ENCODE measurements at regions not wholly inside any gene's neighbourhood (a gene's known extent, or its start where the extent isn't known, plus 50 kb on each side); places are given as distances from the start of the nearest gene placed in this dataset.

GRCh38 chr13:107548338-107548737, 667.0 kb downstream of the LIG4 start:
- no peak for DNase-seq

- DNase-seq: no peak
Observed at GRCh38 chr13:107545946-107546502, 669.3 kb downstream of the LIG4 start.

GRCh38 chr13:107534548-107534947, 680.8 kb downstream of the LIG4 start:
- no peak for DNase-seq

- no peak for DNase-seq
Observed at GRCh38 chr13:107531816-107532215, 683.5 kb downstream of the LIG4 start.

- DNase-seq: no peak
Observed at GRCh38 chr13:107531180-107531579, 684.2 kb downstream of the LIG4 start.

GRCh38 chr13:107529035-107529434, 686.3 kb downstream of the LIG4 start:
- no peak for DNase-seq

GRCh38 chr13:107518780-107519179, 696.6 kb downstream of the LIG4 start:
- no peak for DNase-seq

GRCh38 chr13:107518292-107518691, 697.0 kb downstream of the LIG4 start:
- no peak for DNase-seq

- no peak for DNase-seq
Observed at GRCh38 chr13:107516517-107516916, 698.8 kb downstream of the LIG4 start.

- DNase-seq: no peak
Observed at GRCh38 chr13:107512551-107512950, 702.8 kb downstream of the LIG4 start.

- DNase-seq: no peak
Observed at GRCh38 chr13:107497661-107498060, 717.7 kb downstream of the LIG4 start.

GRCh38 chr13:107493266-107493665, 722.1 kb downstream of the LIG4 start:
- no peak for DNase-seq

GRCh38 chr13:107482688-107483087, 732.6 kb downstream of the LIG4 start:
- no peak for DNase-seq

- no peak for DNase-seq
Observed at GRCh38 chr13:107480130-107480529, 735.2 kb downstream of the LIG4 start.

- no peak for DNase-seq
Observed at GRCh38 chr13:107477772-107478379, 737.5 kb downstream of the LIG4 start.

GRCh38 chr13:107475753-107476453, 739.4 kb downstream of the LIG4 start:
- no peak for DNase-seq

- no peak for DNase-seq
Observed at GRCh38 chr13:107473253-107473652, 742.1 kb downstream of the LIG4 start.

GRCh38 chr13:107466326-107467099, 748.8 kb downstream of the LIG4 start:
- DNase-seq: no peak

GRCh38 chr13:107462501-107462900, 752.8 kb downstream of the LIG4 start:
- DNase-seq: no peak

GRCh38 chr13:107461751-107462150, 753.6 kb downstream of the LIG4 start:
- no peak for DNase-seq

GRCh38 chr13:107459430-107459829, 755.9 kb downstream of the LIG4 start:
- no peak for DNase-seq

- no peak for DNase-seq
Observed at GRCh38 chr13:107458269-107458668, 757.1 kb downstream of the LIG4 start.

GRCh38 chr13:107457686-107458085, 757.6 kb downstream of the LIG4 start:
- no peak for DNase-seq

GRCh38 chr13:107456431-107456830, 758.9 kb downstream of the LIG4 start:
- no peak for DNase-seq

Measured in stimulated activated CD4-positive, alpha-beta T cell treated with anti-CD3 and anti-CD28 coated beads, Interleukin-2, amount 100 ng/mL, for 24 hours (primary cell).